Fibroblast of the aortic adventitia (primary cell): ENCODE measurements at regions not wholly inside any gene's neighbourhood (a gene's known extent, or its start where the extent isn't known, plus 50 kb on each side); places are given as distances from the start of the nearest gene placed in this dataset.

Experiments used
- DNase-seq: peaks from one replicate; pipeline ENCODE4 v3.0.0-alpha.2; 2010; ENCODE audit warnings: low read depth
- H3K4me3 ChIP-seq: 2 replicates; pipeline ENCODE4 v1.5.1; 2011; ENCODE audit warnings: low read depth, mild to moderate bottlenecking, control low read depth, low read length, moderate library complexity
- CTCF ChIP-seq: IDR thresholded peaks from 2 replicates; pipeline ENCODE4 v1.5.1; 2011; ENCODE audit warnings: mild to moderate bottlenecking, low read length, control low read depth, inconsistent platforms; ENCODE audit not compliant: insufficient read depth

- H3K4me3 ChIP-seq, result no peak overlapping the region
- no peak for TF ChIP-seq CTCF
- peak; percentile 28 for DNase-seq
Observed at GRCh38 chr3:191753196-191753595, 292.2 kb downstream of the PYDC2 start.

- peak; percentile 28 for DNase-seq
- TF ChIP-seq CTCF, result no peak
- H3K4me3 ChIP-seq, result no peak overlapping the region
Observed at GRCh38 chr3:191761906-191762305, 300.9 kb downstream of the PYDC2 start.

- H3K4me3 ChIP-seq, result no peak overlapping the region
- TF ChIP-seq CTCF, result no peak
- peak; percentile 78 for DNase-seq
Observed at GRCh38 chr3:191762323-191762960, 301.5 kb downstream of the PYDC2 start.

GRCh38 chr3:191768421-191768820, 307.5 kb downstream of the PYDC2 start:
- no peak for DNase-seq
- TF ChIP-seq CTCF, result no peak
- H3K4me3 ChIP-seq, result no peak overlapping the region

GRCh38 chr3:191770541-191770940, 309.6 kb downstream of the PYDC2 start:
- no peak for DNase-seq
- no peak overlapping the region for H3K4me3 ChIP-seq
- TF ChIP-seq CTCF, result no peak

- no peak for TF ChIP-seq CTCF
- peak; percentile 41 for DNase-seq
- no peak overlapping the region for H3K4me3 ChIP-seq
Observed at GRCh38 chr3:191774485-191774884, 313.5 kb downstream of the PYDC2 start.

- H3K4me3 ChIP-seq, result no peak overlapping the region
- DNase-seq, result peak; percentile 7
- no peak for TF ChIP-seq CTCF
Observed at GRCh38 chr3:191775451-191776233, 314.7 kb downstream of the PYDC2 start.
